Karpas-422 (cell line): ENCODE measurements at regions not wholly inside any gene's neighbourhood (a gene's known extent, or its start where the extent isn't known, plus 50 kb on each side); places are given as distances from the start of the nearest gene placed in this dataset.

Experiments used
- DNase-seq: peaks from one replicate; pipeline ENCODE4 v3.0.0-alpha.2; 2015
- H2AFZ ChIP-seq: fragments of 200-600 bp; sonication (generic); 2 replicates; pipeline ENCODE4 v1.6.1; 2014; ENCODE audit warnings: antibody characterized with exemption, low read length, mixed read lengths
- H3K27ac ChIP-seq: fragments of 200-600 bp; sonication (generic); 2 replicates; pipeline ENCODE4 v1.5.1; 2014; ENCODE audit warnings: mild to moderate bottlenecking, low read length, moderate library complexity
- H3K27me3 ChIP-seq: fragments of 200-600 bp; sonication (generic); 2 replicates; pipeline ENCODE4 v1.6.1; 2014; ENCODE audit warnings: low read length, mixed read lengths
- H3K36me3 ChIP-seq: fragments of 200-600 bp; sonication (generic); 2 replicates; pipeline ENCODE4 v1.6.1; 2014; ENCODE audit warnings: low read length, mixed read lengths; ENCODE audit not compliant: insufficient read depth
- H3K4me1 ChIP-seq: fragments of 200-600 bp; sonication (generic); 2 replicates; pipeline ENCODE4 v1.6.1; 2014; ENCODE audit warnings: mild to moderate bottlenecking, low read length, mixed read lengths
- H3K4me2 ChIP-seq: fragments of 200-600 bp; sonication (generic); 2 replicates; pipeline ENCODE4 v1.6.1; 2014; ENCODE audit warnings: low read length, low read depth, mild to moderate bottlenecking; ENCODE audit not compliant: poor library complexity, severe bottlenecking
- H3K4me3 ChIP-seq: fragments of 200-600 bp; sonication (generic); 2 replicates; pipeline ENCODE4 v1.5.1; 2014; ENCODE audit warnings: mild to moderate bottlenecking, antibody characterized with exemption, low read length, mixed read lengths
- H3K79me2 ChIP-seq: fragments of 200-600 bp; sonication (generic); 2 replicates; pipeline ENCODE4 v1.6.1; 2014; ENCODE audit warnings: mild to moderate bottlenecking, low read length, mixed read lengths
- H3K9ac ChIP-seq: fragments of 200-600 bp; sonication (generic); 2 replicates; pipeline ENCODE4 v1.6.0; 2014; ENCODE audit warnings: low read length
- H3K9me2 ChIP-seq: fragments of 200-600 bp; sonication (generic), shearing (Covaris generic); replicated peaks from 2 replicates; pipeline ENCODE4 v1.6.0; 2014; ENCODE audit warnings: mild to moderate bottlenecking, low read length, moderate library complexity; ENCODE audit not compliant: insufficient read depth
- H3K9me3 ChIP-seq: fragments of 300-700, 200-600 bp; sonication (generic); 2 replicates; pipeline ENCODE4 v1.6.1; 2014; ENCODE audit warnings: low read length, mixed read lengths
- H4K20me1 ChIP-seq: fragments of 200-600 bp; sonication (generic); 2 replicates; pipeline ENCODE4 v1.6.1; 2014; ENCODE audit warnings: mild to moderate bottlenecking, antibody characterized with exemption, low read length, low read depth; ENCODE audit not compliant: insufficient read depth

- H3K4me1 ChIP-seq: no peaks in the 10 kb centered on the region
- no peaks in the 10 kb centered on the region for H3K9me2 ChIP-seq
- DNase-seq: no peak
- no peak overlapping the region for H3K27ac ChIP-seq
- no peaks in the 10 kb centered on the region for H3K27me3 ChIP-seq
- no peak overlapping the region for H2AFZ ChIP-seq
- no peaks in the 10 kb centered on the region for H3K36me3 ChIP-seq
- peaks cover 38% of the 10 kb centered on the region for H3K9me3 ChIP-seq
- H4K20me1 ChIP-seq: no peaks in the 10 kb centered on the region
- H3K4me3 ChIP-seq: no peak overlapping the region
- H3K9ac ChIP-seq: no peak overlapping the region
- no peaks in the 10 kb centered on the region for H3K79me2 ChIP-seq
- H3K4me2 ChIP-seq: no peak overlapping the region
These were observed 233.5 kb downstream of the TUBA3C start for GRCh38 chr13:18948012-18948663.

DNA sequence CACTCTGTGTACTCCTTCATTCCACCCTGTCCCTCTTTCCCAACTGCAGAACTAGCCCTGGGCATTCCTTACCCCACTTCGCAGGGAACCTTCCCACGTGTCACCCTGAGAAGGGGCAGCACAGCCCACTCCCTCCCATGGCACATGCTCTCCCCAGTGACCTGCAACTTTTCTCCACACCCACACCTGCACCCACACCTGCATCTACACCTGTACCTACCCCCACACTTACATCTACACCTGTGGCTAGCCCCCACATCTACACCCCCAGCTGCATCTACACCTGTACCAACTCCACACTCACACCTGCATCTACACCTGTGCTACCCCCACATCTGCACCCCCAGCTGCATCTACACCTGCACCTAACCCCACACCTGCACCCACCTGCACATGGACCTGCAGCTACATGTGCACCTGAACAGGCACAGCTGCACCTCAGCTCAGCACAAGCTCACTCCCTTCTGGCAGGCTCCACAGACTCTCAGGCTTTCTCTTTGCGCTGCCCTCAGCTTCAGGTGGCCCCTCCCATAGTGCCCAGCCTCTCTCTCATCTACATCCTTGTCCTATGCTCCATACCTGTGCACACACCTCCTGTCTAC lies 234.1 kb downstream of the TUBA3C start:
- Histone ChIP-seq H3K4me2 (no peak overlapping the region), H3K4me3 (no peak overlapping the region), H3K36me3 (no peaks in the 10 kb centered on the region), H3K9ac (no peak overlapping the region), H3K27me3 (no peaks in the 10 kb centered on the region), H3K4me1 (no peaks in the 10 kb centered on the region), H2AFZ (no peak overlapping the region), H3K9me3 (peaks cover 42% of the 10 kb centered on the region), H3K79me2 (no peaks in the 10 kb centered on the region), H3K9me2 (no peaks in the 10 kb centered on the region), H4K20me1 (no peaks in the 10 kb centered on the region), H3K27ac (no peak overlapping the region)
- no peak for DNase-seq

DNA sequence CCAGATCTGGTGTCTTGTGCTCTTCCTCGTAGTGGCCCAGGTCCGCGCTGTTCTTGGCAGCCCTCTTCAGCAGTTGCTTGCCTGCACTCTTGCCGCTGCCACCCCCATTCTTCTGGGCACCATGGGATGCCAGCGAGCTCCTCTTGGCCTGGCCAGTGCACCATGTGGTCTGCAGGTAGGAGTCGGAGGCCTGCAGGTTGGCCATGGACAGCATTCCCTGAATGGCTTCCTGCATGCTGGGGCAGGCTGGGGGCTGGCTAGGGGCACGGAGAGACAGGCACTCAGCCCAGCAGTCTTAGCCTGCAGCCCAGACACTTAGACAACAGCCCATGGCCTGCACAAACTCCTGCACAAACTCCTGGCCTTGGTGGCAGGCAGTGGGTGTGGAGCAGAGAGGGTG lies 234.9 kb downstream of the TUBA3C start:
- no peak overlapping the region for H3K4me3 ChIP-seq
- no peaks in the 10 kb centered on the region for H3K36me3 ChIP-seq
- no peaks in the 10 kb centered on the region for H4K20me1 ChIP-seq
- no peaks in the 10 kb centered on the region for H3K27me3 ChIP-seq
- no peak for DNase-seq
- no peaks in the 10 kb centered on the region for H3K4me1 ChIP-seq
- H3K9ac ChIP-seq: no peak overlapping the region
- H3K9me3 ChIP-seq: peaks cover 38% of the 10 kb centered on the region
- no peak overlapping the region for H3K27ac ChIP-seq
- no peaks in the 10 kb centered on the region for H3K9me2 ChIP-seq
- H3K79me2 ChIP-seq: no peaks in the 10 kb centered on the region
- no peak overlapping the region for H2AFZ ChIP-seq
- H3K4me2 ChIP-seq: no peak overlapping the region

DNA sequence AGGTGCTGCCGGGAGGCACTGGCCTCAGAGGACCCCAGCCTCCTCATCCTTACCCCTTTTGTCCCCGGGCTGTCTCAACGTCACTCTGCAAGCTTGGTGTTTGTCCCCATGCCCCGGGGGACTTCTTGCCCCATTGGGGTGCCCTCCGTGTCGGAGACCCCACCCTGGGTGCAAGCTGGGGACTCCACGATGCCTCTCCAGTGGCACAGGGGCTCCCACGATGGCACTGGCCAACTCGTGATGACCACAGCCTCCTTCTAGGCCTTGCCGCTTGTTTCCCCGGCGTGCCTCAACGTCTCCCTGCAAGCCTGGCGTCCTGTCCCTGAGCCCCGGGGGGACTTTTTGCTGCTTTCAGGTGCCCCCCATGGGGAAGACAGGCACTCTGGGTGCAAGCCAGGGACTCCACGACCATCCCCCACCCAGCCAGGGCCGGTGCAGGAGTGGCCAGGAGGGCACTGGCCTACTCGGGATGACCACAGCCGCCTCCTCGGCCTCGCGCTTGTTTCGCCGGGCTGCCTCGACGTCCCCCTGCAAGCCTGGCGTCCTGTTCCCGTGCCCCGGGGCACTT lies 237.0 kb downstream of the TUBA3C start:
- Histone ChIP-seq H2AFZ (no peak overlapping the region), H3K79me2 (no peaks in the 10 kb centered on the region), H3K4me2 (no peak overlapping the region), H3K36me3 (no peaks in the 10 kb centered on the region), H3K4me3 (no peak overlapping the region), H3K9me3 (peaks cover 37% of the 10 kb centered on the region), H3K4me1 (no peaks in the 10 kb centered on the region), H3K9me2 (no peaks in the 10 kb centered on the region), H3K27me3 (no peaks in the 10 kb centered on the region), H3K27ac (no peak overlapping the region), H3K9ac (no peak overlapping the region), H4K20me1 (no peaks in the 10 kb centered on the region)
- DNase-seq: no peak

GRCh38 chr13:18943721-18944391 lies 237.8 kb downstream of the TUBA3C start:
- H3K4me3 ChIP-seq: no peak overlapping the region
- no peak overlapping the region for H3K27ac ChIP-seq
- H3K36me3 ChIP-seq: no peaks in the 10 kb centered on the region
- DNase-seq: no peak
- no peaks in the 10 kb centered on the region for H3K27me3 ChIP-seq
- H2AFZ ChIP-seq: no peak overlapping the region
- no peaks in the 10 kb centered on the region for H4K20me1 ChIP-seq
- H3K9me2 ChIP-seq: no peaks in the 10 kb centered on the region
- no peaks in the 10 kb centered on the region for H3K4me1 ChIP-seq
- H3K4me2 ChIP-seq: no peak overlapping the region
- no peaks in the 10 kb centered on the region for H3K79me2 ChIP-seq
- H3K9me3 ChIP-seq: peaks cover 32% of the 10 kb centered on the region
- no peak overlapping the region for H3K9ac ChIP-seq

- DNase-seq: no peak
- Histone ChIP-seq H3K9me2 (no peaks in the 10 kb centered on the region), H3K9ac (no peak overlapping the region), H3K9me3 (peaks cover 28% of the 10 kb centered on the region), H3K27me3 (no peaks in the 10 kb centered on the region), H3K4me2 (no peak overlapping the region), H3K4me3 (no peak overlapping the region), H3K79me2 (no peaks in the 10 kb centered on the region), H2AFZ (no peak overlapping the region), H3K36me3 (no peaks in the 10 kb centered on the region), H4K20me1 (no peaks in the 10 kb centered on the region), H3K27ac (no peak overlapping the region), H3K4me1 (no peaks in the 10 kb centered on the region)
These were observed 238.4 kb downstream of the TUBA3C start for GRCh38 chr13:18943273-18943672.

DNA sequence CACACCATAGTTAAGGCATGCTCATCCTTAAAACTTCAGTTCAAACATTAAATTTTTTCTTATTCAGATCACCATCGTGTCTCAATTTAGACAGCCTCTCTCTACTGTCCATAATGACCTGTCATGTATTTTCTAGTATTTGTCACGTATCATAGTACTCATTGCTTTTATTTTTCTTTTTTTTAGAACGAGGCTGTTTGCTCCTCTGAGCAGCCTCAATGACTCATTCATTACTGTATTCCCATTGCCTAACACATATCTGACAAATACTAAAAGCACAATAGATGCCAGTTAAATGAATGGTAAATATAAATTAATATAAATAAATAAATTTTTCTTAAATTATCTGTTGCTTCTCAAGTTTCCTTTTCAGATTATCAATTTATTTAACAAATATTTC lies 245.5 kb downstream of the TUBA3C start:
- no peaks in the 10 kb centered on the region for H4K20me1 ChIP-seq
- H3K4me1 ChIP-seq: no peaks in the 10 kb centered on the region
- H3K4me3 ChIP-seq: no peak overlapping the region
- peaks cover 18% of the 10 kb centered on the region for H3K9me3 ChIP-seq
- DNase-seq: no peak
- no peak overlapping the region for H3K4me2 ChIP-seq
- H3K79me2 ChIP-seq: no peaks in the 10 kb centered on the region
- no peaks in the 10 kb centered on the region for H3K27me3 ChIP-seq
- H3K27ac ChIP-seq: no peak overlapping the region
- no peak overlapping the region for H2AFZ ChIP-seq
- H3K36me3 ChIP-seq: no peaks in the 10 kb centered on the region
- H3K9me2 ChIP-seq: no peaks in the 10 kb centered on the region
- no peak overlapping the region for H3K9ac ChIP-seq

DNA sequence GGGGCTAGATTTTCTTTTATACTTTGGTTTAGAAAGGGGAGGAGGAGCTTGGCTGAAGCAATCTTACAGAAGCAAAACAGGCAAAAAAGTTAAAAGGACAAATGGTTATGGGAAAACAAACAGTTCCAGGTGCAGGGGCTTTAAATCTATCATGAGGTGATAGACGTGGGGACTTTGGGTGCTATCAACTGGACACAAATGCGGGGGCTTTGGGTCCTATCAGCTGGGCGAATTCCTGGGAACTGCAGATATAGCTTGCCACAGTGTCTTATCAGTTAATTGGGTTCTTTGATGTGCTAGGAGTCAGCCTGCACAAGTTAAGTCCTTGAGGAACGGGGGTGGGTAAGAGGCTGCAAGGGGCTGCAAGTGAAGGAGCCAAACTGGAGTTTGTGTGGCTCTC lies 260.6 kb downstream of the TUBA3C start:
- no peaks in the 10 kb centered on the region for H3K9me3 ChIP-seq
- no peak overlapping the region for H3K4me3 ChIP-seq
- no peaks in the 10 kb centered on the region for H4K20me1 ChIP-seq
- H3K27ac ChIP-seq: no peak overlapping the region
- no peak for DNase-seq
- no peaks in the 10 kb centered on the region for H3K79me2 ChIP-seq
- no peaks in the 10 kb centered on the region for H3K9me2 ChIP-seq
- no peak overlapping the region for H3K4me2 ChIP-seq
- no peaks in the 10 kb centered on the region for H3K4me1 ChIP-seq
- H2AFZ ChIP-seq: no peak overlapping the region
- no peak overlapping the region for H3K9ac ChIP-seq
- no peaks in the 10 kb centered on the region for H3K27me3 ChIP-seq
- H3K36me3 ChIP-seq: no peaks in the 10 kb centered on the region
